ENCODE measurements at regions not wholly inside any gene's neighbourhood (a gene's known extent, or its start where the extent isn't known, plus 50 kb on each side); places are given as distances from the start of the nearest gene placed in this dataset.

DNA sequence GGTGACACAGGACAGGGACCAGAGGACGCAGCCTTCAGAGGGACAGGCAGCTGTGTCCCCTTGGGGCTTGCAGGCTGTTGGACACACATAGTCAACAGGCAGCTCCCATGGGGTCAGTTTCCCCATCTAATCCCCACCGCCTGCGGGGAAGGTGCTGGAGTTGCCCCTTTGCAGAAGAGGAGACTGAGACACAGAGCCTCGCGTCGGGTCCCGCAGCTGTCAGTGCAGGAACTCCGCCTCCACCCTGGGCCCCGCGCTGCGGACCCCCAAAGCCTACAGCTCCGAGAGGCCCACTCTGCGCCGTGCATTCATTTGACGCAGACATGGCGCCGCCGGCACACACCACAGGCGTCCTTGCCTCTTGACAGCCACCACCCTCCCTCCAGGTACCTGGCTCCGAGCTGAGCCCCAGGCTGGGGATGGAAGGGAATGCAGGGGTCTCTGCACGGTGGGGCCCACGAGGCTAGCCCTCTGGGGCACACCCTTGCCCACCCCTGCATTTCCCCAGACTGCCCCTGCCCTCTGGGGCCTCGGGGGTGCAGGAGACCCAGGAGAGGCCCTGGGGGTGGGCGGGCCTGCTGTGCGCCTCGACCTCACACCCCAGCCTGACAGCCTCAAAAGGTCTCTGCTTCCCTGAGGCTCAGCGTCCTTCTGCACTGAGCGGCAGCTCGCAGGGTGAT lies 88.5 kb upstream of the ACTRT2 start:
- intact Hi-C loops (cut with micrococcal nuclease), result no loop called here
- POLR2A ChIA-PET, result no interaction called here
- Mint-ChIP-seq H3K27ac (ENCODE audit: low read depth, unreplicated experiment) (no peak overlapping the region), H3K36me3 (ENCODE audit: insufficient read depth, unreplicated experiment) (no peaks in the 10 kb centered on the region), H3K4me3 (ENCODE audit: unreplicated experiment) (no peak overlapping the region), H3K27me3 (ENCODE audit: insufficient read depth, unreplicated experiment) (no peaks in the 10 kb centered on the region), H3K9me3 (ENCODE audit: unreplicated experiment) (peaks cover 18% of the 10 kb centered on the region), H3K4me1 (ENCODE audit: insufficient read depth, unreplicated experiment) (no peaks in the 10 kb centered on the region)
- TF ChIP-seq, protein P1, sequence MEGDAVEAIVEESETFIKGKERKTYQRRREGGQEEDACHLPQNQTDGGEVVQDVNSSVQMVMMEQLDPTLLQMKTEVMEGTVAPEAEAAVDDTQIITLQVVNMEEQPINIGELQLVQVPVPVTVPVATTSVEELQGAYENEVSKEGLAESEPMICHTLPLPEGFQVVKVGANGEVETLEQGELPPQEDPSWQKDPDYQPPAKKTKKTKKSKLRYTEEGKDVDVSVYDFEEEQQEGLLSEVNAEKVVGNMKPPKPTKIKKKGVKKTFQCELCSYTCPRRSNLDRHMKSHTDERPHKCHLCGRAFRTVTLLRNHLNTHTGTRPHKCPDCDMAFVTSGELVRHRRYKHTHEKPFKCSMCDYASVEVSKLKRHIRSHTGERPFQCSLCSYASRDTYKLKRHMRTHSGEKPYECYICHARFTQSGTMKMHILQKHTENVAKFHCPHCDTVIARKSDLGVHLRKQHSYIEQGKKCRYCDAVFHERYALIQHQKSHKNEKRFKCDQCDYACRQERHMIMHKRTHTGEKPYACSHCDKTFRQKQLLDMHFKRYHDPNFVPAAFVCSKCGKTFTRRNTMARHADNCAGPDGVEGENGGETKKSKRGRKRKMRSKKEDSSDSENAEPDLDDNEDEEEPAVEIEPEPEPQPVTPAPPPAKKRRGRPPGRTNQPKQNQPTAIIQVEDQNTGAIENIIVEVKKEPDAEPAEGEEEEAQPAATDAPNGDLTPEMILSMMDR (IDR thresholded peaks at IDR 0.05; ENCODE audit: unreplicated experiment), result no peak
- no peak for DNase-seq (ENCODE audit: unreplicated experiment)
- CTCF ChIA-PET, result no interaction called here
- BruUV-seq (replicated peaks), result no TSS peak

DNA sequence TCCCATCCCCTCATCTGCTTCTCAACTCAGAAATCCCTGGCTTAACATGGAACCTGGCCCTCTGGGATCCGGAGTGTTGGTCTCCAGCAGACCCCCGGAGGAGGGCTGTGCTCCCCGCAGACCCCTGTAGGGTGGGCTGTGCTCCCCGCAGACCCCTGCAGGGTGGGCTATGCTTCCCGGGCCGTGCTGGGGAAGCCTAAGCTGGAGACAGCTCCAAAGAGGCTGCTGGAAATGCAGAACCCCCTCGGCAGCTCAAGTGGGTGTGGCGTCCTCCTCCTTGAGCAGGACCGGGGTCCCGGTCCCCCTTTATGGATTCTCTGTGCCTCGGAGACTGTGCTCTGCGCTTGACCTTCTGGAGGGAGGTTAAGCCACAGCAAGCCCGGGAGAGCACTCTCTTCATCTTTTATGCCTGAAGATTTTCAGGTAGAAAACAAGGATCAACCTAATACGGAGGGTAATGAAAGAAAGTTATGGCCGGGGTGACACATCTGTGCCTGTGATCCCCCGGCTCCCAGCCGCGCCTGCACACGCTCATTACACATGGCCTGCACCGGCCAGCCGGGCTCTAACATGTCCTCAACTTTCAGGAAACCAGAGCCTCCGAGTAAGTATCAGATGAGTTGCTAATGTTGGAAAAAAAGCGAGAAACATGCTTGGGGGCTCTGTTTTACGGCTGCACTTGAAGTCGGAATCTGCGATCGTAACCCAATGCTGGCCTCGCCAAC lies 87.7 kb upstream of the ACTRT2 start:
- H3K27ac Mint-ChIP-seq (ENCODE audit: low read depth, unreplicated experiment), result no peak overlapping the region
- no peaks in the 10 kb centered on the region for H3K4me1 Mint-ChIP-seq (ENCODE audit: insufficient read depth, unreplicated experiment)
- no peak for DNase-seq (ENCODE audit: unreplicated experiment)
- intact Hi-C loops (cut with micrococcal nuclease), result no loop called here
- CTCF ChIA-PET, result no interaction called here
- H3K9me3 Mint-ChIP-seq (ENCODE audit: unreplicated experiment), result peaks cover 20% of the 10 kb centered on the region
- POLR2A ChIA-PET, result no interaction called here
- no peak overlapping the region for H3K4me3 Mint-ChIP-seq (ENCODE audit: unreplicated experiment)
- BruUV-seq (replicated peaks), result no TSS peak
- TF ChIP-seq, protein P1 (IDR thresholded peaks at IDR 0.05; ENCODE audit: unreplicated experiment), result no peak
- H3K36me3 Mint-ChIP-seq (ENCODE audit: insufficient read depth, unreplicated experiment), result no peaks in the 10 kb centered on the region
- H3K27me3 Mint-ChIP-seq (ENCODE audit: insufficient read depth, unreplicated experiment), result no peaks in the 10 kb centered on the region

DNA sequence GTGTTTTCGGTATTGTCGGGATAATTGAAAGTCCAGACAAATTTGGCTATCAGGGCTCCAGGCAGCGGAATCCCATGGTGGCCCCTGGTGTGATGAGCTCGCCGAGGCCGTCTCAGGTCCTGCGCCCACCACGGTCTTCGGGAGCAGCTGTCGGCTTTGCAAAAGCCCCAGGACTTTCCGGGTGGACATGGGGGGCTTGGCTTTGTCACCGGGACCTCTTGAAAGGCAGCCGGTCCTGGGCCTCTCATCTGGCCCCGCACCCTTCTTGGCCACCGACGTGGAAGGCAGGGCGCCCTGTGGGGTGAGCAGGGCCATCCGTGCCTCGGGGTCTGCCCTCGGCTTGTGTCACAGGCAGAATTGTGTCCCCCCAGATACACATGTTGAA lies 87.1 kb upstream of the ACTRT2 start:
- Mint-ChIP-seq H3K9me3 (ENCODE audit: unreplicated experiment) (peaks cover 20% of the 10 kb centered on the region), H3K27me3 (ENCODE audit: insufficient read depth, unreplicated experiment) (no peaks in the 10 kb centered on the region), H3K27ac (ENCODE audit: low read depth, unreplicated experiment) (no peak overlapping the region), H3K4me1 (ENCODE audit: insufficient read depth, unreplicated experiment) (no peaks in the 10 kb centered on the region), H3K36me3 (ENCODE audit: insufficient read depth, unreplicated experiment) (no peaks in the 10 kb centered on the region), H3K4me3 (ENCODE audit: unreplicated experiment) (no peak overlapping the region)
- POLR2A ChIA-PET, result no interaction called here
- no TSS peak for BruUV-seq (replicated peaks)
- intact Hi-C loops (cut with micrococcal nuclease), result no loop called here
- TF ChIP-seq, protein P1 (IDR thresholded peaks at IDR 0.05; ENCODE audit: unreplicated experiment), result no peak
- no peak for DNase-seq (ENCODE audit: unreplicated experiment)
- CTCF ChIA-PET, result no interaction called here

DNA sequence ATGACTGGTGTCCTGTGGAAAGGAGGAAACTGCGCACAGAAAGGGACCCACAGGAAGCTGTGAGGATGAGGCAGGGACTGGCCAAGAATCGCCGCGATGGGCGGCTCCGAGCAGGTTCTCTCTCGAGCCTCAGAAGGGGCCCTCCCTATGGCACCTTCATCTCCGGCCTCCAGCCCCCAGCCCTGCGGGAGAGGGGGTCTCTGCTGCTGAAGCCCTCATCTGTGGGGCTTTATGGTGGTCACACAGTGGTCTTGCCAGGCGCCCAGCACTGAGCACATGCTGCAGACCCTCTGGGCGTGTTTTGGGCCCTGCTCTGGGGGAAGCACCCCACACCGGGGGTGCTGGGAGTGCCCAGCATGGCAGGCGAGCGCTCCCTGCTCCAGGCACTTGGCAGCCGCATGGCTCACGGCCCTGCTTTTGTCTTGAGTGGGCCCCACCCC lies 86.6 kb upstream of the ACTRT2 start:
- DNase-seq (ENCODE audit: unreplicated experiment), result no peak
- H3K4me3 Mint-ChIP-seq (ENCODE audit: unreplicated experiment), result no peak overlapping the region

More for the DNA sequence above, 86.6 kb upstream of the ACTRT2 start:
- Mint-ChIP-seq H3K27ac (ENCODE audit: low read depth, unreplicated experiment) (no peak overlapping the region), H3K9me3 (ENCODE audit: unreplicated experiment) (peaks cover 20% of the 10 kb centered on the region), H3K36me3 (ENCODE audit: insufficient read depth, unreplicated experiment) (no peaks in the 10 kb centered on the region), H3K4me1 (ENCODE audit: insufficient read depth, unreplicated experiment) (no peaks in the 10 kb centered on the region), H3K27me3 (ENCODE audit: insufficient read depth, unreplicated experiment) (no peaks in the 10 kb centered on the region)
- CTCF ChIA-PET, result no interaction called here
- TF ChIP-seq, protein P1 (IDR thresholded peaks at IDR 0.05; ENCODE audit: unreplicated experiment), result no peak
- POLR2A ChIA-PET, result no interaction called here
- intact Hi-C loops (cut with micrococcal nuclease), result no loop called here
- no TSS peak for BruUV-seq (replicated peaks)

Measured in MCF 10A (cell line).